ENCODE measurements at regions not wholly inside any gene's neighbourhood (a gene's known extent, or its start where the extent isn't known, plus 50 kb on each side); places are given as distances from the start of the nearest gene placed in this dataset.
"Not testable (repeated sequence)": the region's sequence is repeated elsewhere in the genome, so short reads cannot be mapped to it uniquely, and the experiment has no call there.

DNA sequence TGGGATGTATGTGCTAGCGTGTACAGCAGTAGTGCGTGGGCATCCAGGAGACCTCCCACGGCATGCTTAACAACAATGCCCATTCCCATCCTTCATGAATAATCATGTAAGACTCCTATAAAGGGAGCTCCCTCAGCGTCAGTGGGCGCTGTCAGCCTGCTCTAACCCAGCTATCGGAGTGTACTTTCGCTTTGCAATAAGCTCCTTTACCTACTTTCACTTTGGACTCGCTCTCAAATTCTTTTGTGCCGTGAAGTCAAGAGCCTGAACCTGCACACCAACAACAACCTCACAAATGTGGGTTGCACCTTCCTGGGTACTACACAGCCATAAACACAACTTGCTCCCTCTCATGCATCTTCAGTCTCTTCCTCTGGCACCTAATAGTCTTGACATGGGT is 114.8 kb upstream of the PAXBP1 start:
- DNase-seq = no peak

DNA sequence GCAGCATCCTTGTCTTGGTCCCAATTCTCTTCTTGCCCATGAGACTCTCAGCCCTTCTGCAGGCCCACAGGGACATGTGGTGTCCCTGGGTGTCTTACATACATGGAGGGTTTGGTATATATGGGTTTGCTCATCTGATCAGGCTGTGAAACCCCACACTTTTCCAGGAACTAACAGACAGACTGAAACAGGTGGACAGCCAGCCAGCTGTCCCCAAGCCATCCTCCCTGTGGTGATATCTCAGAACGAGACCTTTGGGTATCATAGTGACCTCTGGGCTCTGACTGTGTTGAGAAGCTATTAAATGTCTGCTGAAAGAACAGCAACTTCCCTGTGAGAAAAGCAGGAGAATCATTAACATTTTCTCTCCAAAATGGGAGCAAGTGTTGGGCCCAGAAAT is 115.5 kb upstream of the PAXBP1 start:
- DNase-seq = no peak

DNA sequence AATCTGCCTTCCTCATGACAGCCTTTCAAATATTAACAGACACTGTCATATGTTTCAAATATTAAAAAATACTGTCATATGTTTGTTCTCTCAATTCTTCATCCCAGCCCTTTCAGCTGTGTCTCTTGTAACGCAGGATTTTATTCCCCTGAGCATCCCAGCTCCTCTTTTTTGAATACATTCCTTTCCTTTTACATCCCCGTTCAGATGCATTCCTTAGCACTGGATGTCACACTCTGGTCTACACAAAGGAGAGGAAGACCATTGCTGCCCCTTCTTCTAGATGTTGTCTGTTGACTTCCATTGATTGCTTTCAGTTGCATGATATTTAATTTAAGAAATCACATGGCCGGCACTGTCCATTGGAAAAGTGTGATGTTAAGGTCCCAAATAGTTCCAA is 117.4 kb upstream of the PAXBP1 start:
- no peak for DNase-seq

DNA sequence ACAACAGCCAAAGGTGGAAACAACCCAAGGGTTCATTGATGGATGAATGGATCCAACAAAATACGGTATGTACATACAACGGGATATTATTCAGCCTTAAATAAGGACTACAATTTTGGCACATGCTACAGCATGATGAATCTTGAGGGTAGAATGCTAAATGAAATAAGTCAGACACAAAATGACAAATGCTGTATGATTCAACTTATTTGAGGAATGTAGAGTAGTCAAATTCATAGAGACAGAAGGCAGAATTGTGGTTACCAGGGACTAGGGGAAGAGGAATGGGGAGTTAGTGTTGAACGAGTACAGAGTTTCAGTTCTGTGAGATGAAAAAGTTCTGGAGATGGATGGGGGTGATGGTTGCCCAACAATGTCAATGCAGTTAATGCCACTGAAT is 118.0 kb upstream of the PAXBP1 start:
- no peak for DNase-seq

DNA sequence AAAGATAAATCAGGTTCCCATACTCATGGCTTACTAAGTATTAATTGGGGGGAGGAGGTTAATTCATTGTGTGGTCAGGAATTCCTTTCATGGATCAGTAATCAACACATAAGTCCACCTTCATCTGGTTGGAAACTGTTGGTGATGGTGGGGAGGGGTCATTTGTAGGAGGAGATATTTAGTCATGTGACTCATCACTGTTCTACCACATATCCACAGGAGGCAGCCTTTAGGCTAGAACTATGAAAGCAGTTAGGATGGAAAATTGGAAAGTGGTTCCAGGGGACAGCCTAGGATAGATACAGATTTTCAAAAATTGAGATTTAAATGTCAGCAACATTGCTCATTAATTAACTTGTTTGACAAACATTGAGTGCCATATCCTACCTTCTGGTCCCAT is 122.8 kb upstream of the PAXBP1 start:
- no peak for DNase-seq

DNA sequence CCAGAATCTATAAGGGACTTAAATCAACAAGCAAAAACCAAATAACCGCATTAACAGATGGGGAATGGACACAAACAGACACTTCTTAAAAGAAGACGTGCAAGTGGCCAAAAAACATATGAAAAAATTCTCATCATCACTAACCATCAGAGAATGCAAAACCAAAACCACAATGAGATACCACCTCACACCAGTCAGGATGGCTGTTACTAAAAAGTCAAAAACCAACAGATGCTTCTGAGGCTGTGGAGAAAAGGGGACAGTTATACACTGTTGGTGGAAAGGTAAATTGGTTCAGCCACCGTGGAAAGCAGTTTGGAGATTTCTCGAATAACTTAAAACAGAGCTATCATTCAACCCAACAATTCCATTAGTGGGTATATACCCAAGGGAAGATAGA is 124.9 kb upstream of the OLIG2 start:
- DNase-seq = no peak

DNA sequence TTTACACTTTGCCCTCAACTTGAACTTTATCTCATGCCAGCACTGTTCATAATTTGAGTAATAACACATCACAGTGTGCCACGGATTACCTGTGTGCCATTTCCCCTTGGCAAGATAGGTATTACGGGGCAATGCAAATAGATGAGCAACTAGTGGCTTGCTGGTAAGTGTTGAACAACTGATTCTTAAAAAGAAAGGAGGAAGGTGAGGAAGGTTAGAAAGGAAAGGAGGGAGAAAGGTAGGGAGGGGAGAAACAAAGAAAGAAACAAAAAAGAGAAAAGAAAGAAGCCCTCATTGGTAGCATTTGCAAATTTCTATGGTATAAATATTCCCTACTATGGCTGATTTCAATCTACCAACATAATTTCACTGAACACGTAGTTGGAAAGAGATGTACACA is 118.2 kb upstream of the OLIG2 start:
- no peak for DNase-seq

DNA sequence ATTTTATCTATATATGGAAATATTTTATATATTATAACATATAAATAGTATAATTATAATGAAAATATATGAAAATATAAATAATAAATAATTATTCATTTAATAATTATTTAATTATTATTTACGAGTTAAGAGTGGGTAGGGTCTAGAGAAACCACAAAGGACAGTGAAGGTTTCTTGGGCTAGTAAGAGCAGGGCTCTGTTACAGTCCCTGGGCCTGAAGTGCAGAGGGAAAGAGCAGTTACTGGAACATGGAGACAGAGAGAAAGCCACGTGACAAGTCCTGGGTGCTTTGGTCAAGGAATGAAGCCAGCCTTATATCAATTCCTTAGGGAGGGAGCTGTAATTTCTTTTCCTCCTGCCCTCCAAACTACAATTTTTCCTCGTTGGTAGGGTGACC is 117.2 kb upstream of the OLIG2 start:
- DNase-seq = no peak

DNA sequence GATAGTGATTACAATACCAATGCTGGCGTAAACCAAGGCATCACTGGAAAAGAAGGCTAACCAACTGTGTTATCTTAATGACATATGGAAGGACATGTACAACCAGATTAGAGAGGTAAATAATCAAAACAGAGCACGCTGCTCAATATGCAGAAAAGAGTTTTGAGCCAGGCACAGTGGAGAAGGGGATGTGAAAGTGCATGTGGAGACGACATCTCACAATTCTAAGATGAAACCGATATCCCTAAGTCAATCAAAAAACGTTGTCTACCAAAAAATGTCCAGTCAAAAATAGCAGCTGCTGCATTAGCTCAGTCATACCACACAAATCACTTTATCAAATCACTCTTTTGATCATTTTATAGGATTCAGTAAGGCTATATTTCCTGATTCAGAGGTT is 116.3 kb upstream of the OLIG2 start:
- DNase-seq = no peak

DNA sequence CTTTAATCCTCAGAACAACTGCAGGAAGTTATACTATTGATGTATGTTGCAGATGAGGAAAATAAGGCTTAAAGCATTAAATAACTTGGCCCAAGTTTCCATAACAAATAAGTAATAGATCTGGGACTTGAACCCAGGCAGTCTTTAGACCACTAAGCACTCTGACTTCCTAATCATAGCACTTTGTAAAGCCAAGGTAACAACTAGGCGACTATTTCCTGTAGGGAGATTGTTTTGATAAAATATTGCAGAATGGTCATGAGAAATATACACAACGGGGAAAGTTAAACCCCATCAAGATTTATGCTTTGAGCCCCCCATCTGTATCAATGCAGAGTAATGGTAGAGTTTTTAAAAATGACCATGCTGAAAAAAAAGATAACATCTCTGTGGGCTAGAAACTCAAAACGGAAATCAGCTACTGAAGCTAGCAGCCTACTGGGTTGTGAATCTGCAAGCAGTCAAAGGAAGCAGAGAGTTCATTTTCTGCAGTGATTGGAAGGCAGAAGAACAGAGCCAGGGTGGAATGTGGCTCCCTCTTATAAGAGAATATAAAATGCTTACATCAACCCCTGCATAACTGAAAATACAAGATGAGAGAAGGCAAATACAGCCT is 111.2 kb upstream of the OLIG2 start:
- DNase-seq = no peak

DNA sequence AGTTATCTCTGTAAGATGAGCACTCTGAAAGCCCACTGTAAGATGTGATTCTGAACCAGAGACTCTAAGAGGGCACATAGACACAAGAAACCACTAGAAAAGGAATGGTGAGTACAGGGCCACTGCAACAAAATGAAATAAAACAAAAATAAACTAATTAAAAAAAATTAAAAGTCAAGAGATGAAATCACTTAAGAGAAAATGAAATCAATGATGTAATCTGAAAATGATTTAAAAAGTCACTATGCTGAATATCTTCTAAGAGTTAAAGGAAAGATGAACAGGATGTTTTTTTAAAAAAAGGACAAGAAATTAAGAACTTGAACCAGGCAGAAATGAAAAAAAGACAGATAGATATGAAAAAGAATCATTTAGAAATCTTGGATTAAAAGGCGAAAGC is 110.6 kb upstream of the OLIG2 start:
- DNase-seq = no peak

DNA sequence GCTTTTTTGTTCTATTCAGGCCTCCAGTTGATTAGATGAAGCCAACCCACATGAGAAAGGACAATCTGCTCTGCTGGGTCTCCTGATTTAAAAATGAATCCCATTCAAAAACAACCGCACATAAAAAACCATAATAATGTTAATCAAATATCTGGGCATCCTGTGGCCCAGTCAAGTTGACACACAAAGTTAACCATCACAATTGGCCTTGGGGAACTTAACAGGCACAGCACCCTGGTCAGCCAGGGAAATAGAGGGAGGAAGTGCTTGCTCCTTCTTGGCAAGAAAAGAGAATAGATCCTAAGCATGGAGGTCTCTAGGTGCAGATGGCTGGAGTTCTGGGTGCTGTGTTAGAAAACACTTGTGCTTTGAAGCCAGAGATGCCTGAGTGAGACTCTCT is 109.6 kb upstream of the OLIG2 start:
- DNase-seq = no peak

DNA sequence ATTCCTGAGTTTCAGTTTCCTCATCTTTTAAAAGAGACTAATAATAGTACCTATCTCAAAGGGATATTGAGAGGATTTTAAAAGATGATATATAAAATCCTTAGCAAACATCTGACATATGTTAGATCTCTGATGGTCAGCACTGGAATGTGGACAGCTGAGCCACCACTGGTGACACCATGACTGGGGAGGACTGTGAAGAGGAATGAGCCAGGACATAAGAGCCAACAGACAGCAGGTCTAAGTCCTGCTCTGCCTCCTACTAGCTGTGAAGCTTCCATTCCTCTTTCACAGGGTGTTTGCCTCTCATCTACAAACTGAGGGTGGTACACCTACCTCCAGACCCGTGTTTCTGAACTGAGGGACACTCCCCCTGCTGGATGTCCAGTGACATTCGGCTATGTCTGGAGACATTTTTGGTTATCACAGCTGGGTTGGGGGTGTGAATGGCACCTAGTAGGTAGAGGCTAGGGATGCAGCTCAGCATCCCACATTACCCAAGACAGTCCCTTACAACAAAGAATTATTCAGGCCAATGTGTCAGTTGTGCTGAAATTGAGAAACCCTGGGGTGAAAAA is 109.1 kb upstream of the OLIG2 start:
- DNase-seq = peak; percentile 47

DNA sequence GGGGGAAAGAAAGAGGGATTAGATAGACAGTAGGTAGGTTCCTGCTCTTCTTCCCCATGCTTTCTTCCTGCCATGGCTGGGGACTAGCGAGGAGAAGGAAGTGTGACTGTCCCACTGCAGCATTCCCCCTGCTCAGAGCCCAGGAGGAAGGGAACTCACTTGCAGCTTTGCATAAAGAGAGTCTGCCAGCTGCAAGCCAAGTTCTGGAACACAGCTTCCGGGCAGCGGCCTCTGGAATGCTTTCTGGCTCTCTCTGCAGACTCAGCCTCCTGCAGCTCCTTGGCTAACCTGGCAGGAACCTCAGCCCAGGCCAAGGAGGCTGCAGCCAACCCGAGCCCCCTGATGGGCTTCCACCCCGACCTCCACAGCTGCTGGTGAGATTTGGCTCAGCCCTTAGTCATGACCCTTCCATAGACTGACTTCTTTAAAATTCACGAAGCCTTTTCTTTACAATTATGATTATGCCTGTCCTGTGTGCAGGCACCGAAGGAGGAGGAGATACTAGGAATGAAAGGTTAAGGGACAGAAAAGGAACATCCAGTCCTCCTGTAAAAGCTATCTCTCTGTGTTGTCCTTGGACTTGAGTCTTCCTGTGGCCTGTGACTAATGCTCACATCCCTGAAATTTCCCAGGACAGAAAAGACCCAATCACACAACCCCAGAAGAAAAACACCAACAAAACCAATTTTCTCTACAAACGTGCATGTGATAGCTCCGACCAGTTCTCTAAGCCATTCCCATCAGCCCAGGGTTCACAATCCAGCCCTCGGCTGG is 108.2 kb upstream of the OLIG2 start:
- no peak for DNase-seq

DNA sequence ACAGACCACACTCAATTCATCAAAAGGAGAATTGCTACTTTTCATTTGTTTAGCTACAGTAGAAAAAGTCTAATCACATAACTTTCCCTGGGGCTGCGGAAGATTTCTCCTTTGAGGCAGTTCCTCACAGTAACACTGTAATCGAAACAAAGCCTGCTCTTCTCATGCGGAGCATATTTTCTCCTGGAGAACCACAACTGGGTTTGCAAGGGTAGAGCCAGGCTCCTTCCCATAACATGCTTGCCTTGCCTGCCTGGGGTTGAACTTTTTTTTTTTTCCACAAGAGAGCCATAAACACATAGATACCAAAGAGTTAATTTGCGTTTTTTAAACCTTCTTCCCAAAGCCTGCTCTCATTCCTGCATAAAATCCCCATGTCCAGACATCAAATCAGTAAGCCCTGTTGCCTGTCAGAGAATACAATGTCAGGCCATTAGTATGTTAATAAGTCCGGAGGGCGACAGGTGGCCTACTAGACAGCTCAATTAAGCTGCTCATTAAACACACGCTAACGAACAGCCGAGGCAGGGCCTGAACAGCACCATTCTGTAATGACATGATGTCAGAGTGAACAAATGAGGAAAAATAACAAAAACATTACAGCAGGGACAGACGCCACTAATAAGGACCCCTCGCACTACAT is 107.1 kb upstream of the OLIG2 start:
- no peak for DNase-seq

DNA sequence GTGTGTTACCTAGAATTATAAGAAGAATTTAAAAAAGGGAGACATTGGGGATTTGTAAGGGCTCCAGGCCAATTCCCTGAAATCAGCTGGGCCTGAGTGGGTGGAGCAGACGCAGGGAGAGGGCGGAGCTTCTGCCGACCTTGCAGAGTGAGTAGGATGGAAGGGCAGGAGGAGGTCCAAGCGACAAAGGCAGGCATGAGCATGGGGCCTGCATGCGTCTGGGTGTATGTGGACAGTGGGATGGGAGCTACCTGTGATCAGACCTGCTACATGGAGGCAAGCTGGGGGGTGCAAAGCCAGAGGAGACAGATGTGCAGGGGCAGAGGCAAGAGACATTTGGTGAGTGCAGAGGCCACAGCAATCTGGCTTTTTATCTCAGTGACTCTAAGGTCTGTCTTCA is 105.3 kb upstream of the OLIG2 start:
- DNase-seq = no peak

DNA sequence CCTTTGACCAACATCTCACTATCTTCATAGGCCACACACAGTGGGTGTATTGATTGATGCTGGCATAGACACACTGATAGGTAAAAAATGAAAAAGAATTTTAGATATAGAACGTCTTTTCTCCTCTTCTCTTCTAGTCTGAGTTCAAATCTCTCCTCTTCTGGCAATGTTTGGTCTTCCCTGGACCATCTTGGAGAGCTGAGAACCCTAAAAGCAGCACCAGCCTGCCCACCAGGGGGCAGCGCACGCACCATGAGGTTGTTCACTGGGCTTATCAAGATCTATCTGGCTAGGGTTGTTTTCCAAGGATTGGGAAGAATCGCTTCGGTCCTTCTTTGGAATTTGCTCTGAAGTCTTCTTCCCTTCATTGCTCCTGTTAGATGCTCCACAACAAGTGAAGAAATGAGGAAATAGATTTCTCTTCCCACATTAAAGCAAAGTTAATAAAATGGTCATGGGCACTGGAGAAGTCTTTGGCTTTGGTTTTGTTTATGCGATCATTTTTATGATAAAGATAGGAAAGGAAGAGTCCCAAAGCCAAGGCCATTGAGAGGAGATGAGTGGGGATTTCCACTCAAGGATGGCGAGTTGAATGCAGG is 104.0 kb upstream of the OLIG2 start:
- DNase-seq = peak; percentile 66

DNA sequence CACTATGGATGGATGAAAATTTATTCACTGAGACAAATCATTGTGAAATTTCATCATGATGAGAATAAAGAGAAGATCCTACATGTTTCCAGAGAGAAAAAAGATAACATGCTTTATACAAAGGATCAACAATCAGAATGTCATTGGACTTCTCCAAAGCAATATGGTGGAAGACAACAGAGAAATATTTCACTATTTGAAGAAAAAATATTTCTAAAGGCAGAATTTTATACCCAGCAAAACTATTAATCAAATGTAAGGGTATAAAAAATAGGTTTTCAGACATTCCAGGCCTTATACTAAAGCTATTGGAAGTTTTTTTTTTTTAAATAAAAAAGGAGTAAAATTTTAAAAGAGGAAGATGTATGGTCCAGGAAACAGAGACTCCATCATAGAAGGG is 100.6 kb upstream of the OLIG2 start:
- DNase-seq = no peak

DNA sequence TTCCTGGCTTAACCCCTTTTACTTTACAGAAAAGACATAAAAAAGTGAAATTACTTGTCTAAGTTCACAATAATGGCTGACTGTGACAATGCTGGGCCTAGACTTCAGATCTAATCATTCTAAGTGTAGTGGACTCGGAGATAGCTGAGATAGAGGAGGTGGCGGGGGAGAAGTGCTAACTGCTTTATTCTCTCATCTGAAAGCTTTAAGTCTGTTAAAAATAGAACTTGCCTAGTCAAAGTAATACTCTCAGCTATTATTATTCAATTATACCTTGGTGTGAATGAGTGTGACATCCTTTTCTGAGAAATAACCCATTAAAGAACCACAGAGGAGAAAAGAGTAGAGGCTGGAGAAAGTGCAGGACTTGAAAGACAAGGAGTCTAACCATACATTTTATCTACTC is 96.1 kb upstream of the OLIG2 start:
- no peak for DNase-seq

DNA sequence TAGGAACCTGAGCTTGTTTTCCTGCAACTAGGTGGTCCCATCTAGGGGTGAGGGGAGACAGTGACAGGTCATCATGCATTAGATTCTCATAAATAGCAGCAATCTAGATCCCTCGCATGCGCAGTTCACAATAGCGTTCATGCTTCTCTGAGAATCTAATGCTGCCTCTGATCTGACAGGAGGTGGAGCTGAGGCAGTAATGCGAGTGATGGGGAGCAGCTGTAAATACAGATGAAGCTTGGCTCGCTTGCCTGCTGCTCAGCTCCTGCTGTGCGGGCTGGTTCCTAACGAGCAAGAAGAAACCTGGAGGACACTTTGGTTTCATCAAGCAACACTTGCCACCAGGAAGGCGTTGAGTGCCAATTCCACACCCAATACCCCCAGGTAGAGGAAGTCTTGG is 95.1 kb upstream of the OLIG2 start:
- no peak for DNase-seq

DNA sequence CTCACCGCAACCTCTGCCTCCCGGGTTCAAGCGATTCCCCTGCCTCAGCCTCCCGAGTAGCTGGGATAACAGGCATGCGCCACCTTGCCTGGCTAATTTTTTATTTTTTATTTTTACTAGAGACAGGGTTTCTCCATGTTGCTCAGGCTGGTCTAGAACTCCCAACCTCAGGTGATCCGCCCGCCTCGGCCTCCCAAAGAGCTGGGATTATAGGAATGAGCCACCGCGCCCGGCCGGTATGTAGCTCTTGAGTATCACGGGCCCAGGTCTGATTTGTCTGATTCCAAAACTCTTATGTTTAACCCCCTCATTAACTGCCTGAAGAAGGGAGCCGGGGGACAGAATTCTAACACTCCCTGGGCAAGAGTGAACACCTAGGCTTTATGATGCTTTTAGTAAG is 91.7 kb upstream of the OLIG2 start:
- DNase-seq = not testable (repeated sequence)

DNA sequence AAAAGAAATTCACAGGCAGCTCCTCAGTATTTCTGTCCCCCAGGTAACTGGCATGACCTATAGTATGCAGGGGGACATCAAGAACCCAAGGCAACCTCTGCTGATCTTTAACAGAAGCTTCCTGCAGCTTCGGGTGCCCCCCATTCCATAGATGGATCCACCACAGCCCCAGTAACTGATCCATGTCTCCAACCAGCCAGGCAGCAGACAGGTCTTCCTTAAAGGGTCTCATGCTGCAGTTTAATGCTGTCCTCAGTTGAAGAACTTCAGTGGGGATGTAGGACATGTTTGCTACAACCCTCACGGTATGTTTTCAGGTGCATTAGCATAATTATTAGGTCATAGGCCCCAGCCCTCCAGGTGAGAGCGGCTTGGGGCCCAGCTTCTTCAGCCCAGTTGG is 90.9 kb upstream of the OLIG2 start:
- no peak for DNase-seq

DNA sequence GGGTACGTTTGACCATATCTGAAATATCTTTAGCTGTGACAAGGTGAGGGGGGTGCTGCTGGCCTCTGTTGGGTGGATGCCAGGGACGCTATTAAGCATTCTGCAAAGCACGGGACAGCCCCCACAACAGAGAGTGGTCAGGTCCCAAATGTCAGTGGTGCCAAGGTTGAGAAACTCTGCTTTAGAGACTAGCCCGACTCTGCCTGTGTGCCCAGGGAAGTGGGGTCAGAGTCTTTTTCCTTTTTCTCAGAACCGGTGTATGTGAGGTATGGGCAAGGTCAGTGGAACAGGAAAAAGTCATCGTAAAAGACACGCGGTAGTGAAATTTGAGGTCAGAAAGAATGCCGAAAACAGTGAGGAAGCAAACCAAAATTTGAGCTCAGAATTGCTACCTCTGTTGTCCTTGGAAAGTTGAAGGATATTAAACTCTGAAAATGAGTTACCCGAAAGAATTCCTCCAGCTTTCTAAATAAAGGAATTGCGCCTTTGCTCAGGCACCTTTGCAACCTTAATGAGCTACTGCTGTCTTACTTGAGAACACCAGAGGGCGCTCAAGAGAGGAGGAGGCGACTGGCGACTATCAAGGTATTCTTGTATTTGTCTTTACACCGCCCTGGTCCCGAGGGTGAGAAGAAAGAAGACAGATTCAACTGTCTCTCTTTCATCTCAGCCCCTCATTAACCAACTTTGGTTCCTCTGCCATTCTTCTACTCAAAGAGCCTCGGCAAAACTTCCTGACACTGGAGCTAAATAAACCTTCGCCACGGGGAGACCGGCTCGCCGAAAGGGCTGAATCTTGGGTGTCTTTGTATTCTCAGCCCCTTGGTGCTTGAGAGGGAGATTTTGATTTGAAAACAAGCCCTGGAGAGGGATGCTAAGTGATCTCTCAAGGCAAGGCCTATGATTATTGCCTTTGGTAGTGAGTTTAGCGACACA is 85.4 kb upstream of the OLIG2 start:
- DNase-seq = peak; percentile 84
